ENCODE measurements at regions not wholly inside any gene's neighbourhood (a gene's known extent, or its start where the extent isn't known, plus 50 kb on each side); places are given as distances from the start of the nearest gene placed in this dataset.

- intact Hi-C loops (cut with micrococcal nuclease), result no loop called here
- H3K79me2 ChIP-seq (ENCODE audit: insufficient read depth, low read length), result no peaks in the 10 kb centered on the region
- Mint-ChIP-seq H3K9me3 (peaks cover 0 to 10% (median 3%) of the 10 kb centered on the region in 7 donors), H3K4me3 (no peak overlapping the region), H3K4me1 (no peaks in the 10 kb centered on the region), H3K27ac (no peak overlapping the region), H3K36me3 (no peaks in the 10 kb centered on the region), H3K27me3 (ENCODE audit: low read depth in 3 of 3) (peaks cover 0 to 2% (median 1%) of the 10 kb centered on the region in 3 donors)
- no peak overlapping the region for H3K27ac ChIP-seq (ENCODE audit: low read depth in 1 of 2, low read length in 2 of 2)
- no peaks in the 10 kb centered on the region for H3K36me3 ChIP-seq (replicated peaks in 1 of 2; ENCODE audit: control insufficient read depth in 1 of 2, insufficient read depth in 2 of 2, low read length in 2 of 2)
- H3K4me3 ChIP-seq (replicated peaks in 1 of 3; ENCODE audit: low read depth in 2 of 3, low read length in 3 of 3), result no peak overlapping the region
- H3K9me3 ChIP-seq (replicated peaks in 1 of 2; ENCODE audit: control insufficient read depth in 1 of 2, insufficient read depth in 1 of 2, low read length in 2 of 2), result no peaks in the 10 kb centered on the region
- TF ChIP-seq CTCF (IDR thresholded peaks at IDR 0.05), result no peak
- no peaks in the 10 kb centered on the region for H4K20me1 ChIP-seq (ENCODE audit: insufficient read depth, low read length)
- H3K27me3 ChIP-seq (ENCODE audit: control insufficient read depth in 2 of 2, insufficient read depth in 2 of 2, low read length in 2 of 2), result no peaks in the 10 kb centered on the region
- no peak overlapping the region for H3K4me2 ChIP-seq (replicated peaks; ENCODE audit: extremely low read depth, low read length, poor library complexity, severe bottlenecking)
- no peak for DNase-seq
- H3K4me1 ChIP-seq (ENCODE audit: control insufficient read depth in 1 of 2, insufficient read depth in 2 of 2, low read length in 2 of 2), result no peaks in the 10 kb centered on the region
- H3K9ac ChIP-seq (ENCODE audit: insufficient read depth, low read length, poor library complexity, severe bottlenecking), result no peak overlapping the region
- H2AFZ ChIP-seq (ENCODE audit: insufficient read depth, low read depth, low read length, poor library complexity, severe bottlenecking), result no peak overlapping the region
Measured at GRCh38 chr4:120549011-120549570, 373.4 kb downstream of the PRDM5 start.

GRCh38 chr4:120545391-120545790 lies 377.1 kb downstream of the PRDM5 start:
- TF ChIP-seq CTCF (IDR thresholded peaks at IDR 0.05), result no peak
- H3K79me2 ChIP-seq (ENCODE audit: insufficient read depth, low read length), result no peaks in the 10 kb centered on the region
- H3K9ac ChIP-seq (ENCODE audit: insufficient read depth, low read length, poor library complexity, severe bottlenecking), result no peak overlapping the region
- H3K4me2 ChIP-seq (replicated peaks; ENCODE audit: extremely low read depth, low read length, poor library complexity, severe bottlenecking), result no peak overlapping the region
- no peak overlapping the region for H3K27ac ChIP-seq (ENCODE audit: low read depth in 1 of 2, low read length in 2 of 2)
- no peak overlapping the region for H2AFZ ChIP-seq (ENCODE audit: insufficient read depth, low read depth, low read length, poor library complexity, severe bottlenecking)
- H3K27ac Mint-ChIP-seq, result no peak overlapping the region
- H3K4me3 Mint-ChIP-seq, result no peak overlapping the region
- no peaks in the 10 kb centered on the region for H3K36me3 ChIP-seq (replicated peaks in 1 of 2; ENCODE audit: control insufficient read depth in 1 of 2, insufficient read depth in 2 of 2, low read length in 2 of 2)
- peaks cover 0 to 7% (median 0%) of the 10 kb centered on the region in 7 donors for H3K9me3 Mint-ChIP-seq
- H4K20me1 ChIP-seq (ENCODE audit: insufficient read depth, low read length), result no peaks in the 10 kb centered on the region
- intact Hi-C loops (cut with micrococcal nuclease), result no loop called here
- no peak for DNase-seq
- whole genome bisulfite sequencing (ENCODE audit: insufficient coverage), result no CpG with 5 or more reads among the region's 3 CpGs
- no peaks in the 10 kb centered on the region for H3K9me3 ChIP-seq (replicated peaks in 1 of 2; ENCODE audit: control insufficient read depth in 1 of 2, insufficient read depth in 1 of 2, low read length in 2 of 2)
- H3K27me3 ChIP-seq (ENCODE audit: control insufficient read depth in 2 of 2, insufficient read depth in 2 of 2, low read length in 2 of 2), result no peaks in the 10 kb centered on the region
- no peak overlapping the region for H3K4me3 ChIP-seq (replicated peaks in 1 of 3; ENCODE audit: low read depth in 2 of 3, low read length in 3 of 3)
- peaks cover 0 to 2% (median 0%) of the 10 kb centered on the region in 3 donors for H3K27me3 Mint-ChIP-seq (ENCODE audit: low read depth in 3 of 3)
- H3K4me1 ChIP-seq (ENCODE audit: control insufficient read depth in 1 of 2, insufficient read depth in 2 of 2, low read length in 2 of 2), result no peaks in the 10 kb centered on the region
- H3K4me1 Mint-ChIP-seq, result no peaks in the 10 kb centered on the region
- no peaks in the 10 kb centered on the region for H3K36me3 Mint-ChIP-seq
